Astrocyte (in vitro differentiated cells and primary cell): ENCODE measurements at regions not wholly inside any gene's neighbourhood (a gene's known extent, or its start where the extent isn't known, plus 50 kb on each side); places are given as distances from the start of the nearest gene placed in this dataset.

Experiments
- DNase-seq: peaks from one replicate; pipeline ENCODE4 v3.0.0-alpha.2; 2010; ENCODE audit warnings: low read depth
- FAIRE-seq: peaks from 2 replicates; lab custom pipeline; 2011; peaks lifted over from hg19 to GRCh38; lab: Jason Lieb, UNC
- H2AFZ ChIP-seq: 2 replicates; pipeline ENCODE4 v1.6.0; 2012; ENCODE audit warnings: low read depth, low read length, inconsistent platforms
- H3K27ac ChIP-seq: 2 replicates; pipeline ENCODE4 v1.5.1; 2011; ENCODE audit warnings: low read depth, low read length, inconsistent platforms
- H3K27me3 ChIP-seq: 2 replicates; pipeline ENCODE4 v1.6.0; 2011; ENCODE audit warnings: low read length, inconsistent platforms; ENCODE audit not compliant: insufficient read depth
- H3K36me3 ChIP-seq: 2 replicates; pipeline ENCODE4 v1.5.1; 2011; ENCODE audit warnings: low read length, inconsistent platforms; ENCODE audit not compliant: insufficient read depth
- H3K4me1 ChIP-seq: 2 replicates; pipeline ENCODE4 v1.5.1; 2011; ENCODE audit warnings: low read length, inconsistent platforms; ENCODE audit not compliant: insufficient read depth
- H3K4me2 ChIP-seq: 2 replicates; pipeline ENCODE4 v1.6.0; 2012; ENCODE audit warnings: low read length, inconsistent platforms
- H3K4me3 ChIP-seq: 2 replicates; pipeline ENCODE4 v1.5.1; 2011; ENCODE audit warnings: low read depth, mild to moderate bottlenecking, low read length, inconsistent platforms; ENCODE audit not compliant: insufficient read depth
- H3K79me2 ChIP-seq: 2 replicates; pipeline ENCODE4 v1.6.0; 2012; ENCODE audit warnings: mild to moderate bottlenecking, low read length, inconsistent platforms; ENCODE audit not compliant: insufficient read depth
- H3K9ac ChIP-seq: 2 replicates; pipeline ENCODE4 v1.6.0; 2012; ENCODE audit warnings: mild to moderate bottlenecking, low read length, inconsistent platforms
- H3K9me3 ChIP-seq: 2 replicates; pipeline ENCODE4 v1.5.1; 2012; ENCODE audit warnings: low read depth, mild to moderate bottlenecking, low read length, inconsistent platforms; ENCODE audit not compliant: insufficient read depth
- H4K20me1 ChIP-seq: 2 replicates; pipeline ENCODE4 v1.6.0; 2012; ENCODE audit warnings: low read length, inconsistent platforms; ENCODE audit not compliant: insufficient read depth
- H3K27ac Mint-ChIP-seq: one replicate; pipeline ENCODE4 v1.8.0; 2021; ENCODE audit warnings: mild to moderate bottlenecking, mixed read lengths; ENCODE audit not compliant: unreplicated experiment
- H3K27me3 Mint-ChIP-seq: one replicate; pipeline ENCODE4 v1.8.0; 2021; ENCODE audit warnings: low read depth, mixed read lengths; ENCODE audit not compliant: unreplicated experiment
- H3K36me3 Mint-ChIP-seq: one replicate; pipeline ENCODE4 v1.8.0; 2021; ENCODE audit warnings: low read depth, mixed read lengths; ENCODE audit not compliant: unreplicated experiment
- H3K4me1 Mint-ChIP-seq: one replicate; pipeline ENCODE4 v1.8.0; 2021; ENCODE audit warnings: low read depth, mixed read lengths; ENCODE audit not compliant: unreplicated experiment
- H3K4me3 Mint-ChIP-seq: one replicate; pipeline ENCODE4 v1.8.0; 2021; ENCODE audit warnings: mild to moderate bottlenecking, moderate library complexity, mixed read lengths; ENCODE audit not compliant: unreplicated experiment
- H3K9me3 Mint-ChIP-seq: one replicate; pipeline ENCODE4 v1.8.0; 2021; ENCODE audit warnings: mild to moderate bottlenecking, mixed read lengths; ENCODE audit not compliant: unreplicated experiment
- CTCF ChIP-seq: IDR thresholded peaks from 2 replicates; pipeline ENCODE4 v1.5.1; 2011; ENCODE audit warnings: low read depth, mild to moderate bottlenecking, inconsistent platforms, low read length, moderate library complexity; ENCODE audit not compliant: insufficient read depth
- EZH2 ChIP-seq: IDR thresholded peaks from 2 replicates; pipeline ENCODE4 v1.6.1; 2012; ENCODE audit warnings: mild to moderate bottlenecking, low read length, inconsistent platforms; ENCODE audit not compliant: insufficient read depth

DNA sequence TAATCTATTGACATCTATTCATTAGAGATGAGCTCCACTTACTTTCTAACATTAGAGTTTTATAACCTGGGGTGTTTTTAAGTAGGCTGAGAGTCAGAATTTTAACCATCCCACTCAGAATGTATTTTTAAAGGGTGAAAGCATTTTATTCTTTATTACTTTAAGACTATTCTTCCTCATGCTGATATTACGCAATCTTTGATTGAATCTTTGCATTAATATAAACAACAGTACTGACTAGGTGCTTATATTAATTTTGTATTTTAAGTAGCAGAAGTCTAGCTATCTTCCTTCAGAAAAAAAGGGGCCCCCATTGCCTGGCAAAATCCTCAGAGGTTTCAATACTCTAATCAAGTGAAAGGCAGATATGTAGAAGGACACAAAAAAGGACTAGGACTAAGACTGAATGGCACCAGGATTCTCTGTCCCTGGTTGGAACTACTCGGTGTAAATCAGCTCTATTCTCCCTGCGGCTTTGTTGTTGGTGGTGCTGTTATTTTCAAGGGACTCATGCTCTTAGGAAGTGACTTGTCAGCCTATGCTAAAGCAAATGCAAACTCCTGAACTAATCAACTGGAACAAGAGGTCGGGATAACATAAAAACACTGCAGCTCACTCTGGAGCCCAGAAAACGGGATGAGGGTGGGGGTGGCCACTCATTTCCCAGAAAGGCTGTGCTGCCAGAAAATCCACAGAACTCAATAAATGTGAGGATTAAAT lies 1324.4 kb downstream of the GRIK2 start:
- DNase-seq (no peak), FAIRE-seq (no peak)
- no peaks in the 10 kb centered on the region for H3K4me1 ChIP-seq
- Mint-ChIP-seq H3K36me3 (no peaks in the 10 kb centered on the region), H3K27me3 (no peaks in the 10 kb centered on the region), H3K4me1 (no peaks in the 10 kb centered on the region), H3K27ac (no peak overlapping the region), H3K9me3 (no peaks in the 10 kb centered on the region), H3K4me3 (no peak overlapping the region)
- H2AFZ ChIP-seq: no peak overlapping the region
- TF ChIP-seq EZH2: no peak
- no peak for TF ChIP-seq CTCF
- H3K4me2 ChIP-seq: no peak overlapping the region
- no peaks in the 10 kb centered on the region for H3K36me3 ChIP-seq
- H3K9me3 ChIP-seq: no peaks in the 10 kb centered on the region
- no peaks in the 10 kb centered on the region for H4K20me1 ChIP-seq
- no peak overlapping the region for H3K9ac ChIP-seq
- H3K79me2 ChIP-seq: no peaks in the 10 kb centered on the region
- no peaks in the 10 kb centered on the region for H3K27me3 ChIP-seq
- no peak overlapping the region for H3K4me3 ChIP-seq
- no peak overlapping the region for H3K27ac ChIP-seq

DNA sequence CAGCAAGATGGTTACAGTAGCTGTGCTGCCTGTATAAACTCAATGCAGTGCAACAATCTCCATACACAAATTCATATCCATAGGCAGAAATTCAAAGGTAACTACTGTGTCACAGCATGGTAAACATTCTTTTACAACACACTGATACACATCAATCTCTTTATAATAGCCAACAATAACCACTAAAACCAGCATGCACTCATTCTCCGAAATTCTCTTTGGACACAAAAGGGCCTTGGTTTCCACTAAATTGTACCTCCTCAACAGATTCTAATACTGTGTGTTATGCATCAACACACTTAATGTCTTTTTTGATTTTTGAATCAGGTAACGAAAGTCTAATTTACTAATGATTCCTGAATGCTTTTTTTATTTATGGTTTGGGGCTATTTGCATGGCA lies 1323.7 kb downstream of the GRIK2 start:
- Histone ChIP-seq H2AFZ (no peak overlapping the region), H3K79me2 (no peaks in the 10 kb centered on the region), H3K27ac (no peak overlapping the region), H3K9ac (no peak overlapping the region), H3K4me2 (no peak overlapping the region), H4K20me1 (no peaks in the 10 kb centered on the region), H3K36me3 (no peaks in the 10 kb centered on the region), H3K4me1 (no peaks in the 10 kb centered on the region), H3K27me3 (no peaks in the 10 kb centered on the region), H3K4me3 (no peak overlapping the region), H3K9me3 (no peaks in the 10 kb centered on the region)
- DNase-seq (no peak), FAIRE-seq (no peak)
- no peak for TF ChIP-seq CTCF
- Mint-ChIP-seq H3K27ac (no peak overlapping the region), H3K27me3 (no peaks in the 10 kb centered on the region), H3K4me1 (no peaks in the 10 kb centered on the region), H3K9me3 (no peaks in the 10 kb centered on the region), H3K4me3 (no peak overlapping the region), H3K36me3 (no peaks in the 10 kb centered on the region)

GRCh38 chr6:102701019-102701418 lies 1307.5 kb downstream of the GRIK2 start:
- H2AFZ ChIP-seq: no peak overlapping the region
- H3K27me3 Mint-ChIP-seq: no peaks in the 10 kb centered on the region

More at GRCh38 chr6:102701019-102701418, 1307.5 kb downstream of the GRIK2 start:
- Mint-ChIP-seq H3K9me3 (no peaks in the 10 kb centered on the region), H3K36me3 (no peaks in the 10 kb centered on the region), H3K27ac (no peak overlapping the region), H3K4me1 (no peaks in the 10 kb centered on the region), H3K4me3 (no peak overlapping the region)
- no peaks in the 10 kb centered on the region for H3K4me1 ChIP-seq
- TF ChIP-seq CTCF (no peak), EZH2 (no peak)
- H3K27me3 ChIP-seq: no peaks in the 10 kb centered on the region
- H3K9me3 ChIP-seq: peaks cover 4% of the 10 kb centered on the region
- no peaks in the 10 kb centered on the region for H4K20me1 ChIP-seq
- no peaks in the 10 kb centered on the region for H3K36me3 ChIP-seq
- DNase-seq (no peak), FAIRE-seq (no peak)
- no peaks in the 10 kb centered on the region for H3K79me2 ChIP-seq
- H3K4me3 ChIP-seq: no peak overlapping the region
- H3K9ac ChIP-seq: no peak overlapping the region
- H3K4me2 ChIP-seq: no peak overlapping the region
- H3K27ac ChIP-seq: no peak overlapping the region
